Adrenal gland (tissue), 5 donors: ENCODE measurements at regions not wholly inside any gene's neighbourhood (a gene's known extent, or its start where the extent isn't known, plus 50 kb on each side); places are given as distances from the start of the nearest gene placed in this dataset.

Experiments used
- POLR2A ChIP-seq, 2 donors: fragments of 450-650 bp; IDR thresholded peaks; one replicate each; pipeline ENCODE4 v1.6.1; 2017; ENCODE audit warnings: antibody characterized with exemption in 2 of 2, mild to moderate bottlenecking in 2 of 2, moderate library complexity in 1 of 2
- TF ChIP-seq, protein P1 (sequence below), 6 experiments: fragments of 450-650 bp in 4 of 6; fragments of 200-600 bp in 2 of 6; sonication (generic) in 1 of 6; IDR thresholded peaks; 1 replicate in 5 of 6; 2 replicates in 1 of 6; pipeline versions ENCODE4 v1.5.1 to v1.8.0; 2016 to 2021; ENCODE audit warnings: antibody characterized with exemption in 6 of 6, mild to moderate bottlenecking in 2 of 6, moderate library complexity in 1 of 6
- donor health status: DM: no; HTN: no; CAD: no.

DNA sequence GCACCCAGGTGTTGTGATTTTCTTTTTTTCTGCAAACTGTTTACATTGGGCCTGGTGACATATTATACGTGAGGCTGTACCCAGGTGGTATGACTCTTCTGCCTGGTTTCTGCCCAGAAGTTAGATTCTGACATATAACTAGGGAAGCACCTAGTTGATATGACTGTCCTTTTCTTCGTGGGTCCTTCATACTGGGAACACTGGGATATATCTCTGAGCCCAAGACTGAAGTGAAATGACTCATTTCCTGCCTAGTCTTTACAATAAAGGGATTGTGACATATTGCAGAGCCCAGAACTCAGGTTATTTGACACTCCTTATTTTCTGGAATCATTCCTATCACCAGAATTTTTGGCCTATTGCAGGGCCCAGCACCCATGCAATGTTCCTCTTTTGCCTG is 1121.6 kb upstream of the AMELY start:
- TF ChIP-seq, protein P1, sequence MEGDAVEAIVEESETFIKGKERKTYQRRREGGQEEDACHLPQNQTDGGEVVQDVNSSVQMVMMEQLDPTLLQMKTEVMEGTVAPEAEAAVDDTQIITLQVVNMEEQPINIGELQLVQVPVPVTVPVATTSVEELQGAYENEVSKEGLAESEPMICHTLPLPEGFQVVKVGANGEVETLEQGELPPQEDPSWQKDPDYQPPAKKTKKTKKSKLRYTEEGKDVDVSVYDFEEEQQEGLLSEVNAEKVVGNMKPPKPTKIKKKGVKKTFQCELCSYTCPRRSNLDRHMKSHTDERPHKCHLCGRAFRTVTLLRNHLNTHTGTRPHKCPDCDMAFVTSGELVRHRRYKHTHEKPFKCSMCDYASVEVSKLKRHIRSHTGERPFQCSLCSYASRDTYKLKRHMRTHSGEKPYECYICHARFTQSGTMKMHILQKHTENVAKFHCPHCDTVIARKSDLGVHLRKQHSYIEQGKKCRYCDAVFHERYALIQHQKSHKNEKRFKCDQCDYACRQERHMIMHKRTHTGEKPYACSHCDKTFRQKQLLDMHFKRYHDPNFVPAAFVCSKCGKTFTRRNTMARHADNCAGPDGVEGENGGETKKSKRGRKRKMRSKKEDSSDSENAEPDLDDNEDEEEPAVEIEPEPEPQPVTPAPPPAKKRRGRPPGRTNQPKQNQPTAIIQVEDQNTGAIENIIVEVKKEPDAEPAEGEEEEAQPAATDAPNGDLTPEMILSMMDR (IDR thresholded peaks at IDR 0.05) = no peak
- no peak for TF ChIP-seq POLR2A (IDR thresholded peaks at IDR 0.05)
